NCI-H146 (cell line): ENCODE measurements at regions not wholly inside any gene's neighbourhood (a gene's known extent, or its start where the extent isn't known, plus 50 kb on each side); places are given as distances from the start of the nearest gene placed in this dataset.
A peak's percentile ranks its signal among the peaks of the same experiment; 100 is the strongest.

Source experiments
- DNase-seq: peaks from one replicate; lab custom pipeline; 2025; lab: John Stamatoyannopoulos, UW

DNA sequence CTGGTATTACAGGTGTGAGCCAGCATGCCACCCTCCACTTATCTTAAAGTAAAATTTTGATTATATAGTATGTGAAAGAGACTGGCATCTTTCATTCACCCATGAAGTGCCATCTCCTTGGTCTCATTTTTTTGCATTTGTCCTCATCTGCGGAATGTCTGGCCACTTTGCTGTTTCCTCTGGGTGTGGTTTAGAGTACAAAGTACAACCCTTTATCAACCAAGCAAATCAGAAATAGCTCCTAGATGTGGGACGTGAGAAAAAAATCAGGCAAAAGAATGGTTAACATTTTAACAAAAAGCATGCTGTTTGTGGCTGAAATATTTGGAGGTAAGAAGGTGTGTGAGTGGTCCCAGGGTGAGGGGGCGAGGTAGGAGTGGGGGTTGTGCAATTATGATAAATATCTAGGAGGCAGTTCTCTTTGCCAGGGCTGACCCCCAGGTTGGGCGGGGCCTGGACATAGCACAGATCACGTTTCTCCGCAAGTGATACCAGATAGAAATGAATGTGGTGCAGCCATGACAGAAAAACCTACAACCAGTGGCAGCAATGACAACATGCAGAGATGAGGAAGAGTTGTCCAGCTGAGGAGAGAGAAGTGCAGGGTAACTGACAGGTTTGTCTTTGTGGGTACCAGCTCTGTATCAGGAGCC, 115.8 kb upstream of the SERTAD2 start:
- DNase-seq, result no peak

DNA sequence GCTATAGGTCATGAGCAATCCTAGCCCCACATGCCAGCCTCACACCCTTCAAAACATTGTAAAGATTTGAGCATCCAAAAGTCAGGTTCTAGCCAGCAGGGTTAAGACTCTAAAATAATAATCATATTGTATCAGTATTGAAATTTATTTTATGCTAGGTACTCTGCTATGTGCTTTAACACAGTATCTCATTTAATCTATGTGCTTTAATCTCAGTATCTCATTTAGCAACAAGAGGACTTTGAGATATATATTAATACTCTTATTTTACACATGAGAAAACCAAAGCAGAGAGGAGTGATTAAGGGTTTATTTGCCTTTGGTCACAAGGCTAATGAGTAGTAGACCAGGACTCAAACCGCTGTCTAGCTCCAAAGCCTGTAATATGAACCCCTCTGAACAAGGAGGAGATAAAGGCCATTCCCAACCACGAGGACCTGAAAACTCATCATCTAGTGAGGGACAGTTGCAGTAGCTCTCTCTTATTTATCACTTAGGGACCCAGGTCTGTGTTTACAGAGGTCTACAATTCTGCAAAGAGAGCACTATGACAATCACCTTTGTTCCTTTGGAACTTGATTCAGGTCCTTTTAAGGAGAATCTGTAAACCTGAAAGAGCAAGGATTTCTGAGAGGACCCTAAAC, 116.5 kb upstream of the SERTAD2 start:
- DNase-seq, result peak; percentile 10

- no peak for DNase-seq
Observed at GRCh38 chr2:64770781-64771334, 117.1 kb upstream of the SERTAD2 start.

DNA sequence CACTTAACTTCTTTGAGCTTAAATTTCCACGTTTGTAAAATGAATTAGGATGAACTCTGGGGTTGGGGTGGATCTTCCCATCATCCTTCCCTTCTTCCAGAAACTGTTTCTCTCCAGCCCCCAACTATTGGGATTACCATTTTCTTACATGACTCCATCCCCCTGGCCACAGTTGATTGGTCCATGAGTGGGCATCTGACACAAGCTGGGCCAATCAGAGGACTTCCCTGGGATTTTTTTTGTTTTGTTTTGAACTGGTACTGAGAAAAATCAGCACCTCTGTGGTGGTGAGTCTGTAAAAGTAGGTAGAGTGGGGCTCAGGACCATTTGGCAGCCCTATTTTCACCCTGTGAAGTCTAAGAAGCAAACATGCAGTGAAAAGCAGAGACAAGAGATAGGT, 118.0 kb upstream of the SERTAD2 start:
- no peak for DNase-seq

GRCh38 chr2:64773461-64774118, 119.9 kb upstream of the SERTAD2 start:
- DNase-seq, result no peak

DNA sequence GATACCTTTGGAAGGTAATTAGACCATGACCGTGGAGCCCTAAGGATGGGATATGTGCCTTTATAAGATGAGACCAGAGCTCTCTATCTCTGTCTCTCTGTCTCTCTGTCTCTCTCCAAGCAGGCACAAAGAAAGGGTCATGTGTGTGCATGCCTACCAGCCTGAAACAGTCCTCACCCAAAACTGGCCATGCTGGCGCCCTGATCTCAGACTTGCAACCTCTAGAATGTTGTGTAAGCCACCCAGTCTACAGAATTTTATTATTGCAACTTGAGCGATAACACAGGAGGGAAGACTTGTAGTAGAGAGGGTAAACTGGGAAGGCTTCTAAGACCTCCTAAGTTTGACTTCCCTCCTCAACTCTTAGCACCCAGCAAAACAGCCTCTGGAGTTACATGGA, 124.1 kb upstream of the SERTAD2 start:
- no peak for DNase-seq

- no peak for DNase-seq
Observed at GRCh38 chr2:64779117-64779690, 125.5 kb upstream of the SERTAD2 start.

- DNase-seq, result no peak
Observed at GRCh38 chr2:64780041-64780440, 126.3 kb upstream of the SERTAD2 start.

DNA sequence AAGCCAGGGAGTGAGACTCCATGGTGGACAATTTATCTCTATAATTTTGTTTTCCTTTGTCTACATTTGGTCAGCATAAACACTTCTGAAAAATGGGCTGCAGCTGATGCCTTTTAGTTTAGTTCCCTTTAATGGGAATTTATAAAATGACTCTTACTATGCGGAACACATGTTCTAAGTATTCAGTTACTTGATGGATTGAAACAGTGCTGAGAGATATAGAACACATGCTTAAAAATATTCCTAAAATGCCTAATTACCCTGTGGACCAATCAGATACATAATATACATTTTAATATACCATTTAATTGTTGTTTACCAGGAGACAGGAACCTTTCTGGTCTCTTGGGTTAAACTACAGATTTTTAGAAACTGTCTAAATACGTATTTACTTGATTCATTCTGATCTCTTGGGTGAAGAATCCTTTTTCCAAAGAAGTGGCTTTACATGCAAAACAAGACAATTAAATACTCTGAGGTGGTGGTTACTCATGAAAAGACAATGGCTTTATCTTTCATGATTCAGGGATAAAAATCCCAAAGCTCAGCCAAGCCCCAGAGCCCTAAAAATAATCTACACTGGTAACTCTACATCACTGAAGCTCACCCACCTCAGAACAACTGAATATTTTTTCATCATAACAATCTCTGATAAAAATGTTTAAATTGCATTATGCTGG, 128.1 kb upstream of the SERTAD2 start:
- DNase-seq, result no peak

DNA sequence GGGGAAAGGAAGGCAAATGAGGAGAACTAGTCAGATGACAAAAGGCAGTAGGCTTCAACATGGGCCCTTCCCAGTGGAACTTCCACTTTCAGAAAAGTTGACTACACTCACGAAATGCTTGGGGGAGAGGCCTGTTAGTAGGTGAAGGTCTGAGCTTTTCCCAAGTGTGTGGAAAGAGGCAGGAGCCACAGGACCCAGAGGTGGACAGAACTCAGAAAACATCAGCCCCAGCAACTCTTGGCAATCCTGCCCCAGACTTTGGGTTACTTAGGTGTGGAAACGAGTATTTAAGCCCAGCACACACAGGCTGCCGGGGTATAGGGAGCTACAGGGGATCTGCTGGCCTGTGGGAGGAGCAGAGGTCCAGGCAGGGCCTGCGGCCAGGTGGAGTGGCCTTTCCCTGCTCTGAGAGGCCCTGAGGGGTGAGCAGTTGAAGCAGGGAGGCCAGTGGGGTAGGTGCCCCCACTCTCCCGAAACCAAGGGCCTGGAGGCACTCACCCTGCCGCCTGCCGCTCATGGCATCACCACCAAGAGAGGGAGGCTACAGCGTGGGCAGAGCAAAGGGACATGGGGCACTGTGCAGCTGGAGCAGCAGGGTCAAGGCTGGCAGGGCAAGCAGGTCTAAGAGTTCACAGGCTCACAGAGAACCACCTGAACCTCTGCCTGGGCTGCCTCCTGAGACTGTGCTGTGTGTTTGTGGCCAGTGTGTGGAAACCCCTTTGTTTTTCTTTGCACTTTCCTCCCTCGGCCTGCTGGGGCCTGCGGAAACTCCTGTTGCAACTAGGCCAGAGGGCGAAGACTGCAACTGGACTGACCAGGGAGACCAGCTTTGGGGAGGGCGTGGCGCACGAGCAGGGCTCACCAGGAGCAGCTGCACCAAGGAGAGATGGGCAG, 130.7 kb upstream of the SERTAD2 start:
- no peak for DNase-seq

GRCh38 chr2:64785245-64785644, 131.5 kb upstream of the SERTAD2 start:
- no peak for DNase-seq

DNA sequence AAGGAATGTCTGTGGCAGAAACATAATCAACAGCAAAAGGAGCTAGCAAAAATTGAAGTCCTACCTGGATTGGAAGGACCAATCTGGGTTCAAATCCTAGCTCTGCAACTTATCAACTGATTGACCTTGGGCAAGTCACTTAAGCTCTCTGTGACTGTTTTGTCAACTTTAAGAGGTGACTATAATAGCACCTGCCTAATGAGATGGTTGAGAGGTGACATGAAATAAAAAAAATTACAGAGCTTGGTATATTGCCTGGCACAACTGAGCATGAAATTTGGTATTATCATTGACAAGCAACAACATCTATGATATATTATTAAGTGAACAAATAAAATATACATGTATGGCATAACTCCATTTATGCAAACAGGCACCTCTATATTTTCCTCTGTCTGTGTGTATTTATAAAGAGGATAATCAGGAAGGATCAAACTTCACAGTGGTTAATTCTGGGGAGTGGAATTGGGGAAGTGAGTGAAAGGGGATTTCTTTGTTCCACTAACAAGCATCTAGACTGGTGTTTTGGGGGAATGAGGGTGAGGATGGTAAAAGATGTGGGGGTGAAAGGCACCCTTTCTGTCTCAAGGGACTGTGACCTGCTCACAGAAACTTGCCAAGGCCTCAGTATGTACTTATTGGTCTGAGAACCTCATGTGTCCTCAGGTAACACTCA, 132.8 kb upstream of the SERTAD2 start:
- no peak for DNase-seq

- no peak for DNase-seq
Observed at GRCh38 chr2:64787019-64787365, 133.3 kb upstream of the SERTAD2 start.

DNA sequence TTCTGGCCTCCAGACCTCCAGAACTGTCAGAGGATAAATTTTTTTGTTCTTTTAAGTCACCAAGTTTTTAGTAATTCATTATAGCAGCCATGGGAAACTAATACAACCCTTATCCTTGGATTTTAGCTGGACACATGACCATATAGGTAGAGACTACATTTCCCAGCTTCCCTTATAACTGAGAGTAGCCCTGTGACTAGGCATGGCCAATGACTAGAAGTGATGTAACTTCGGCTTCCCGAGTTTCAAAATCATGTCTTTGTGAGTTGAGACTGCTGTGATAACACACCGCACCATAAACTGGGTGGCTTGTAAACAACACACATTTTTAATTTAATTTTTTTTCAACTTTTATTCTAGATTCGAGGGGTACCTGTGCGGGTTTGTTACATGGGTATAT, 134.0 kb upstream of the SERTAD2 start:
- DNase-seq, result no peak

GRCh38 chr2:64789466-64790320, 136.0 kb upstream of the SERTAD2 start:
- DNase-seq, result peak; percentile 19

GRCh38 chr2:64792300-64792699, 138.6 kb upstream of the SERTAD2 start:
- DNase-seq, result no peak

DNA sequence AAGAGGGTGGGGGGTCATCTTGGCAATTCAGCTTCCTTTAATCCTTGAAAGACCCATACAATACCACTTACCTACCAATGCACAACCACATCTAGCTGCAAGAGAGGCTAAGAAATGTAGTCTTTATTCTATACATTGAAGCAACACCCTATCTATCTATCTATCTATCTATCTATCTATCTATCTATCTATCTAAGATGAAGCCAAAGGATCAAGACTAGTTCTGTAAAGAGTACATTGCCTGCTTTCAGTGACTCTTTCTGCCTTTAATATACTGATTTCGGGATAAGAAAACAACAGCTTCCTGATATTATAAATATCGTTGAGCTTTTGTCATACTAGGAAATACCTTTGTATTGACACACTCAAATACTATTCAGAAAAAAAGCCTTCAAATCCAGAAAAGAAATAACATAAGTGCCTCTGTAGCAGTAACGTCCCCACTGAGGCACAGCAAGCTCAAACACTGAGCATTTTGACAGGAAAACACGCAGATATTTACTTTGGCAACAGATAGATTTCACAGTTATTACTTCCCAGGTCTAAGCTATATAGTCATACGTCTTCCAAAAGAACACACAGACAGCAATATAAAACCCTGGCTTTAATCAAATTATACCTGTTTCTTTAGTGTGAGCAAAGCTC, 139.4 kb upstream of the SERTAD2 start:
- DNase-seq, result no peak

DNA sequence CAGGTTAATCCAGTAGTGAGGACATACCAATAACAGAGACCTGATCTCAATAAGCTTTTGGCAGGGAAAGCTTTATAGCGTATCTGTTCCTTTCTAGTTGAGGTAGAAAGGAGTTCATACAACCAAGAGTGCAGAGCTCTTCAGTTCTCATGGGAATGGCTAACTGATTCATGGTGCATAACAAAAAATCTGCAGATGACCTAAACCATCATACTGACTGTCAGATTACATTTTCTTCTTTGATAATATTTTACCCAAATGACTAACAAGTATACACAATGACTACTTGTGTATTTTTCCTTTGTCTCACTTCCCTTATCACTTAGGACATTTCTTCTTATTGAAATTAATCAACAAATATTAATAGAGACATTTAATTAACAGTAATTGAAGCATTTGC, 140.0 kb upstream of the SERTAD2 start:
- no peak for DNase-seq

GRCh38 chr2:64794426-64794995, 140.8 kb upstream of the SERTAD2 start:
- no peak for DNase-seq
